ENCODE measurements at regions not wholly inside any gene's neighbourhood (a gene's known extent, or its start where the extent isn't known, plus 50 kb on each side); places are given as distances from the start of the nearest gene placed in this dataset.

DNA sequence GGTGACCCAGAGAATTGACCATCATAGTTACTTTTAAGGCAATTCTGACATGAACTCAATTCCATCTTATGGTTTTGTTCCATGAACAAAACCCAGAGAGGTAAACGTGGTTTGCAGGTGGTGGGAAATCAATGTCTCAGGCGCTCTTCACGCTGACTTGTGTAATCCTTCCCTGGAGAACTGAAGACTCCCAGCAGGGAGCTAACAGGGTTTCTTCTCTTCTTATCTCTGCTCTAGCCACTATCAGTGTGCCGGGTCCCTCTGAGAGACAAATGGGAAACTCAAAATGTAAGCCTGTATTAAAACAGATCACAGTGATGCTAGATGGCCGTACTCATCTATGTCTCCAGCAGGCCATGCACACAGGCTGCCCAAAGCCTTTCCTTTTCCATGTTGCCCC is 57.6 kb upstream of the ARGLU1 start:
- Histone ChIP-seq H3K36me3 (ENCODE audit: control insufficient read depth in 4 of 4, insufficient read depth in 4 of 4, low read length in 4 of 4) (no peaks in the 10 kb centered on the region), H3K9me3 (ENCODE audit: control insufficient read depth in 4 of 4, insufficient read depth in 3 of 4, low read length in 3 of 4) (no peaks in the 10 kb centered on the region), H3K9ac (ENCODE audit: insufficient read depth in 1 of 2, low read length in 2 of 2) (no peak overlapping the region), H3K4me1 (ENCODE audit: control insufficient read depth in 5 of 5, insufficient read depth in 5 of 5, low read length in 5 of 5) (peaks cover 0 to 42% (median 11%) of the 10 kb centered on the region in 5 donors), H3K27ac (ENCODE audit: low read depth in 1 of 2, low read length in 1 of 2) (no peak overlapping the region), H3K27me3 (ENCODE audit: control insufficient read depth in 3 of 3, insufficient read depth in 3 of 3, low read length in 2 of 3) (no peaks in the 10 kb centered on the region), H3K4me3 (no peak overlapping the region)
- TF ChIP-seq CTCF (IDR thresholded peaks at IDR 0.05; ENCODE audit: control extremely low read depth, extremely low read depth) = no peak
- DNase-seq (no peak), ATAC-seq (ENCODE audit: insufficient read depth, low FRiP score) (no peak)
- 79 to 91% methylated on average over 5 of the region's 5 CpGs for WGBS, 2 donors

DNA sequence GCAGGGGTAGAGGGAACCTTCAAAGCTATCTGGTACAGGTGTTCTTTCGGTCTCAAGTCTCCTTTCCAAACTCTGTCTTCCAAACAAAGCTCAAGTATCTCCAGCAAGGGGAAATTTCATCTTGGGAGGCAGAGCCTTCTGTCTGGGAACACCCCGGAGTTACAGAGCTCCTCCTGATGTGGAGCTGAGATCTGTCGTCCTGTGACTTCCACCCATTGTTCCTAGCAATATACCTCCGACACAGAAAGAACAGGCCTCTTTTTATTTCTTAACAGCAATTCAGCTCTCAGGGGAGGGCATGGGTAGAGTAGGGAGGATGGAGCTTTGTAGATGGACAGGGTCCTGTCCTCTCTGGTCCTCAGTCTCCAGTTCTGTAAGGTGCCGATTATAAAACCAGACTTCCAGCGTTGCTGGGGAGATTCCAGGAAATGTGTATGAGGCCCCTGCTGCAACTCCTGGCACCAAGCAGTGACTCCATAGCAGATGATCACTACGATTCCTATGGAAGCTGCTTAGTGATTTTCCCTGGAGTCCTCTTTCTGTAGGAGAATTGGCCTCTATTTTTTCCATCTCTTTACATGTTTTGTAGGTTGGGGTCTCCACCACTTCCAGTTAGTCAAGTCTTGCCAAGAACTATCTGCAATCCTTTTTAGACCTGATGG is 56.0 kb upstream of the ARGLU1 start:
- peak overlapping the region; percentile 30 to 57 for H3K27ac ChIP-seq (ENCODE audit: low read depth in 1 of 2, low read length in 1 of 2)
- no peaks in the 10 kb centered on the region for H3K9me3 ChIP-seq (ENCODE audit: control insufficient read depth in 4 of 4, insufficient read depth in 3 of 4, low read length in 3 of 4)
- H3K9ac ChIP-seq (ENCODE audit: insufficient read depth in 1 of 2, low read length in 2 of 2) = no peak overlapping the region
- ATAC-seq (ENCODE audit: insufficient read depth, low FRiP score) = no peak
- no peaks in the 10 kb centered on the region for H3K36me3 ChIP-seq (ENCODE audit: control insufficient read depth in 4 of 4, insufficient read depth in 4 of 4, low read length in 4 of 4)
- peaks cover 0 to 32% (median 11%) of the 10 kb centered on the region in 5 donors for H3K4me1 ChIP-seq (ENCODE audit: control insufficient read depth in 5 of 5, insufficient read depth in 5 of 5, low read length in 5 of 5)
- DNase-seq = peak in 1 of 3 donors; percentile 25
- 70 to 71% methylated on average over 7 of the region's 7 CpGs for WGBS, 2 donors
- no peak for TF ChIP-seq CTCF (IDR thresholded peaks at IDR 0.05; ENCODE audit: control extremely low read depth, extremely low read depth)
- H3K27me3 ChIP-seq (ENCODE audit: control insufficient read depth in 3 of 3, insufficient read depth in 3 of 3, low read length in 2 of 3) = no peaks in the 10 kb centered on the region
- no peak overlapping the region for H3K4me3 ChIP-seq

- Histone ChIP-seq H3K4me1 (ENCODE audit: control insufficient read depth in 5 of 5, insufficient read depth in 5 of 5, low read length in 5 of 5) (peaks cover 0 to 21% (median 5%) of the 10 kb centered on the region in 5 donors), H3K27ac (ENCODE audit: low read depth in 1 of 2, low read length in 1 of 2) (no peak overlapping the region), H3K9me3 (ENCODE audit: control insufficient read depth in 4 of 4, insufficient read depth in 3 of 4, low read length in 3 of 4) (no peaks in the 10 kb centered on the region), H3K27me3 (ENCODE audit: control insufficient read depth in 3 of 3, insufficient read depth in 3 of 3, low read length in 2 of 3) (no peaks in the 10 kb centered on the region), H3K9ac (ENCODE audit: insufficient read depth in 1 of 2, low read length in 2 of 2) (no peak overlapping the region), H3K4me3 (no peak overlapping the region), H3K36me3 (ENCODE audit: control insufficient read depth in 4 of 4, insufficient read depth in 4 of 4, low read length in 4 of 4) (no peaks in the 10 kb centered on the region)
- no peak for DNase-seq
- ATAC-seq (ENCODE audit: insufficient read depth, low FRiP score) = no peak
- WGBS, 2 donors = 78 to 83% methylated on average over 1 of the region's 1 CpG
- no peak for TF ChIP-seq CTCF (IDR thresholded peaks at IDR 0.05; ENCODE audit: control extremely low read depth, extremely low read depth)
These were observed 53.9 kb upstream of the ARGLU1 start for GRCh38 chr13:106621833-106622232.

Measured in lung (tissue), 11 donors.